Suprapubic skin (tissue), 4 donors: ENCODE measurements at regions not wholly inside any gene's neighbourhood (a gene's known extent, or its start where the extent isn't known, plus 50 kb on each side); places are given as distances from the start of the nearest gene placed in this dataset.
"Not testable (repeated sequence)": the region's sequence is repeated elsewhere in the genome, so short reads cannot be mapped to it uniquely, and the experiment has no call there.

ENCODE experiments used
- POLR2A ChIP-seq, 2 donors: fragments of 450-650 bp; IDR thresholded peaks; one replicate each; pipeline ENCODE4 v1.6.1; 2017; ENCODE audit warnings: antibody characterized with exemption in 2 of 2, mild to moderate bottlenecking in 2 of 2, moderate library complexity in 2 of 2
- POLR2AphosphoS5 ChIP-seq, 3 donors: sonication (generic); formaldehyde crosslinking; IDR thresholded peaks; one replicate each; pipeline ENCODE4 v1.6.1; 2017; ENCODE audit warnings: antibody characterized with exemption in 3 of 3
- TF ChIP-seq, protein P1 (sequence below), 2 donors: fragments of 200-600 bp in 1 of 2; fragments of 450-650 bp in 1 of 2; sonication (generic) in 1 of 2; IDR thresholded peaks; one replicate each; pipeline ENCODE4 v1.5.1; 2016 to 2019; ENCODE audit warnings: antibody characterized with exemption in 2 of 2, mild to moderate bottlenecking in 1 of 2, moderate library complexity in 1 of 2

DNA sequence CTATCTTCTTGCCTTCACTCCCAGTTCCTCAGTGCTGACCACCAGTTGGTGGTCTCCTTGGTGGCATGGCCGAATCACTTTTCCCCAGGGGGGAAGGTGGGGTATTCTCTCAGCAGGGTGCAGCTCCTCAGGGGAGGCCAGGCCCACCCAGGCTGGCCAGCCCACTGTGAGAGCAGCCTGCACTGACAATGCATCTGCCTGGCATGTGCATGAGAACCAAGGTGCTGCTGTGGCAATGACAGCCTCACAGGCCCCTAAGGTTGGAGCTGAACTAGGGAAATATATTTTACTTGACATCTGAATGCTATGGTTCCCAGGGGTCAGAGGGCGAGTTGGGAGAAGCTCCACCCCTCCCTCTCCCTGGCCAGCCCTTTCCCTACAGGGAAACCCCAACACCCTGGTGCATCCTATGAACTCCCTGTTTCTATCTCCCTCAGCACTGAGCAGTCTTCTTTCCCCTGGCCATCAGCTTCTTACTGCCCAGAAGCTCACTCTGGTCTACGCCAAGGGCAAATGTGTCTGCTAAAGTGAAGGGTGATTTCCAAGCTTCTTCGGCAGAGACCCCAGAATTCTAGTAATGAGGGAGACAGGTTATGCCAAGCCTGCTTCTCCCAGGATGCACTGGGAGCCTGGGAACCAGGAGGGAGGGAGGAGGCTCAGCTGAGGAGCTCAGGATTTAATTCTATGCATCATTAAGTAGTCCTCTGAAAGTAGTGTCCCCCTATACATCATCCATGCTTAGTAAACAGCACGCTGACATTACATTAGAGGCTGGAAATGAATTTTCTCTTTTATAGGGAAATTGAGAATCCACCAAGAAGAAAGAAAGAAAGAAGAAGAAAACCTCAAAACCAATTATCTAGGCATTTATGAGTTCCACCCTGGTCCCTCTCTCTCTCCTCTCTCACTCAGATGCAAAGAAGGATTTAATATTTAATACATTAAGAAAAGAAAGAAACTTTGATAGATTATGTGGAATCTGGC, 107.7 kb downstream of the TRIM43 start:
- TF ChIP-seq POLR2AphosphoS5, POLR2A (IDR thresholded peaks at IDR 0.05): not testable (repeated sequence)
- TF ChIP-seq, protein P1, sequence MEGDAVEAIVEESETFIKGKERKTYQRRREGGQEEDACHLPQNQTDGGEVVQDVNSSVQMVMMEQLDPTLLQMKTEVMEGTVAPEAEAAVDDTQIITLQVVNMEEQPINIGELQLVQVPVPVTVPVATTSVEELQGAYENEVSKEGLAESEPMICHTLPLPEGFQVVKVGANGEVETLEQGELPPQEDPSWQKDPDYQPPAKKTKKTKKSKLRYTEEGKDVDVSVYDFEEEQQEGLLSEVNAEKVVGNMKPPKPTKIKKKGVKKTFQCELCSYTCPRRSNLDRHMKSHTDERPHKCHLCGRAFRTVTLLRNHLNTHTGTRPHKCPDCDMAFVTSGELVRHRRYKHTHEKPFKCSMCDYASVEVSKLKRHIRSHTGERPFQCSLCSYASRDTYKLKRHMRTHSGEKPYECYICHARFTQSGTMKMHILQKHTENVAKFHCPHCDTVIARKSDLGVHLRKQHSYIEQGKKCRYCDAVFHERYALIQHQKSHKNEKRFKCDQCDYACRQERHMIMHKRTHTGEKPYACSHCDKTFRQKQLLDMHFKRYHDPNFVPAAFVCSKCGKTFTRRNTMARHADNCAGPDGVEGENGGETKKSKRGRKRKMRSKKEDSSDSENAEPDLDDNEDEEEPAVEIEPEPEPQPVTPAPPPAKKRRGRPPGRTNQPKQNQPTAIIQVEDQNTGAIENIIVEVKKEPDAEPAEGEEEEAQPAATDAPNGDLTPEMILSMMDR (IDR thresholded peaks at IDR 0.05): not testable (repeated sequence)
